ENCODE measurements at regions not wholly inside any gene's neighbourhood (a gene's known extent, or its start where the extent isn't known, plus 50 kb on each side); places are given as distances from the start of the nearest gene placed in this dataset.

- TF ChIP-seq CTCF (conservative IDR thresholded peaks at IDR 0.05) = no peak
- no peak for DNase-seq (ENCODE audit: extremely low spot score, unreplicated experiment)
- H3K9me3 Mint-ChIP-seq = peaks cover 7% of the 10 kb centered on the region
- peaks cover 24% of the 10 kb centered on the region for H3K4me1 Mint-ChIP-seq (ENCODE audit: unreplicated experiment)
- no peak overlapping the region for H3K4me3 Mint-ChIP-seq
- no peak overlapping the region for H3K27ac Mint-ChIP-seq
- H3K27me3 Mint-ChIP-seq = no peaks in the 10 kb centered on the region
- H3K36me3 Mint-ChIP-seq = no peaks in the 10 kb centered on the region
Observed at GRCh38 chr7:3246651-3247050, 54.4 kb upstream of the SDK1 start.

GRCh38 chr7:3250725-3251124, 50.3 kb upstream of the SDK1 start:
- Mint-ChIP-seq H3K4me3 (no peak overlapping the region), H3K36me3 (no peaks in the 10 kb centered on the region), H3K27me3 (no peaks in the 10 kb centered on the region), H3K27ac (no peak overlapping the region), H3K4me1 (ENCODE audit: unreplicated experiment) (peaks cover 6% of the 10 kb centered on the region), H3K9me3 (peaks cover 7% of the 10 kb centered on the region)
- TF ChIP-seq CTCF (conservative IDR thresholded peaks at IDR 0.05) = no peak
- no peak for DNase-seq (ENCODE audit: extremely low spot score, unreplicated experiment)
